ENCODE measurements at regions not wholly inside any gene's neighbourhood (a gene's known extent, or its start where the extent isn't known, plus 50 kb on each side); places are given as distances from the start of the nearest gene placed in this dataset.

DNA sequence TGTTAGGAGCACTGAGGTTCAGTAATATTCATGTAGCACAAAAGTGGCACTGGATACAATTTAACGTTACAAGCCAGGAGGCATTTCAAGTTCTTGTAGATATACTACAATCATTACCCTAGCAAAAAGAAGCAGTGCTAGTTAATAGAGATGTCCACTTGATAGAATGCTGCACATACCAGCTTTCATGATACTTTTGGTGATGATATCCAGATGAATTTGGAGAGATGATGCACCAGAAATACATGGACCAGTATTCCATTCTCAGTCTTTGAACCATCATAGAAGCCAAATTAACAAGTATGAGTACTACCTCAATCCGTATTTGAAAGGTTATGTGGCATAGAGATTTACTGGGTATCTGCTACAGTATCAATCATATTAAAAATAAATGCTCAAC lies 421.0 kb upstream of the MAGEB18 start:
- Histone ChIP-seq H3K27ac (no peak overlapping the region), H3K27me3 (no peaks in the 10 kb centered on the region), H2AFZ (replicated peaks) (no peak overlapping the region), H3K4me2 (no peak overlapping the region), H3K4me1 (no peaks in the 10 kb centered on the region), H3K79me2 (ENCODE audit: low read depth) (no peaks in the 10 kb centered on the region), H3K9me3 (ENCODE audit: low read depth) (no peaks in the 10 kb centered on the region), H3K9ac (no peak overlapping the region), H3K36me3 (no peaks in the 10 kb centered on the region), H3K4me3 (no peak overlapping the region), H4K20me1 (ENCODE audit: low read depth) (no peaks in the 10 kb centered on the region), H3F3A (ENCODE audit: low read depth) (no peaks in the 10 kb centered on the region)
- Mint-ChIP-seq H3K9me3 (no peaks in the 10 kb centered on the region), H3K27ac (no peak overlapping the region), H3K4me1 (no peaks in the 10 kb centered on the region), H3K36me3 (no peaks in the 10 kb centered on the region), H3K27me3 (ENCODE audit: insufficient read depth, low read depth) (peaks cover 4% of the 10 kb centered on the region), H3K4me3 (no peak overlapping the region)
- TF ChIP-seq, protein P1, sequence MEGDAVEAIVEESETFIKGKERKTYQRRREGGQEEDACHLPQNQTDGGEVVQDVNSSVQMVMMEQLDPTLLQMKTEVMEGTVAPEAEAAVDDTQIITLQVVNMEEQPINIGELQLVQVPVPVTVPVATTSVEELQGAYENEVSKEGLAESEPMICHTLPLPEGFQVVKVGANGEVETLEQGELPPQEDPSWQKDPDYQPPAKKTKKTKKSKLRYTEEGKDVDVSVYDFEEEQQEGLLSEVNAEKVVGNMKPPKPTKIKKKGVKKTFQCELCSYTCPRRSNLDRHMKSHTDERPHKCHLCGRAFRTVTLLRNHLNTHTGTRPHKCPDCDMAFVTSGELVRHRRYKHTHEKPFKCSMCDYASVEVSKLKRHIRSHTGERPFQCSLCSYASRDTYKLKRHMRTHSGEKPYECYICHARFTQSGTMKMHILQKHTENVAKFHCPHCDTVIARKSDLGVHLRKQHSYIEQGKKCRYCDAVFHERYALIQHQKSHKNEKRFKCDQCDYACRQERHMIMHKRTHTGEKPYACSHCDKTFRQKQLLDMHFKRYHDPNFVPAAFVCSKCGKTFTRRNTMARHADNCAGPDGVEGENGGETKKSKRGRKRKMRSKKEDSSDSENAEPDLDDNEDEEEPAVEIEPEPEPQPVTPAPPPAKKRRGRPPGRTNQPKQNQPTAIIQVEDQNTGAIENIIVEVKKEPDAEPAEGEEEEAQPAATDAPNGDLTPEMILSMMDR (IDR thresholded peaks at IDR 0.05): no peak
- TF ChIP-seq EZH2phosphoT487 (IDR thresholded peaks at IDR 0.05) (no peak), EZH2 (IDR thresholded peaks at IDR 0.05) (no peak)
- no peak for DNase-seq (ENCODE audit: low spot score)

DNA sequence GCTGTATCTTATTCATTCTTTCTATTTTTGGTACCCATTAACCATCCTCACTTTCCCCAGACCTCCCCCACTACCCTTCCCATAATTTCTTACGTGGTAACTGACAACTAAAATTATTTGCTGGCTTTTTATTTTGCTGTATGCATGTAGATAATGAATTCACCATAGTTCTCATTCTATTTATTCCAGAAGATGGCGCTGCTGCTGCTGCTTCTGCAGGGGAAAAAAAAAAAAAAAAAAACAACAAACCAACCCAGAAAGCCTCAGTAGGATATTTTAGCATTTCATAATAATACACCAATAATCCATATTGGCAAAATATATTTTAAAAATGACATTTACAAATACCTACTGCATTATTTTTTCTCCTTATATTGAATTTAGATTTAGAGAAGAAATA lies 416.6 kb upstream of the MAGEB18 start:
- Mint-ChIP-seq H3K4me1 (no peaks in the 10 kb centered on the region), H3K4me3 (no peak overlapping the region), H3K36me3 (no peaks in the 10 kb centered on the region), H3K9me3 (no peaks in the 10 kb centered on the region), H3K27ac (no peak overlapping the region), H3K27me3 (ENCODE audit: insufficient read depth, low read depth) (peaks cover 2% of the 10 kb centered on the region)
- no peak overlapping the region for H3K9ac ChIP-seq
- no peaks in the 10 kb centered on the region for H3K9me3 ChIP-seq (ENCODE audit: low read depth)
- H3K4me2 ChIP-seq: no peak overlapping the region
- no peaks in the 10 kb centered on the region for H3K27me3 ChIP-seq
- no peak overlapping the region for H3K4me3 ChIP-seq
- no peaks in the 10 kb centered on the region for H3K36me3 ChIP-seq
- peak; percentile 39 for DNase-seq (ENCODE audit: low spot score)
- H3K4me1 ChIP-seq: no peaks in the 10 kb centered on the region
- no peak overlapping the region for H2AFZ ChIP-seq (replicated peaks)
- TF ChIP-seq EZH2 (IDR thresholded peaks at IDR 0.05) (no peak), EZH2phosphoT487 (IDR thresholded peaks at IDR 0.05) (no peak)
- TF ChIP-seq, protein P1 (IDR thresholded peaks at IDR 0.05): peak; percentile 61
- H4K20me1 ChIP-seq (ENCODE audit: low read depth): no peaks in the 10 kb centered on the region
- no peaks in the 10 kb centered on the region for H3F3A ChIP-seq (ENCODE audit: low read depth)
- H3K79me2 ChIP-seq (ENCODE audit: low read depth): no peaks in the 10 kb centered on the region
- H3K27ac ChIP-seq: no peak overlapping the region

DNA sequence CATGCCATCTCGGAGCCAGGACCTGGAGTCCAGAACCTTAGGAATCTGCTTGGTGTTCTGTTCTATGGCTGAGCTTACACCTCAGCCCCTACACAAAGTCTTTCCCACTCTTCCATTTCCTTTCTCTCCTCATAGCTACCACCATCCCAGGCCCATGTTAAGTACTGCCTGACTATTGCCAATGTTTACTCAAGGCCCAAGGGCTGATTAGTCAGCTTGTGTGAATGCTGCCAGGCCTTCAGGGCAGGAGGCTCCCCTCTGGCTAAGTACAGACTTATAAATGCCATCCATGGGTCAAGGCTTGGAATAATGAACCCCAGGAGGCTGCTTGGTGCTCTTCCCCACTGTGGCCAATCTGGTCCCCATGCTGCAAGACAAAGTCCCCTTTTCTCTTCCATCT lies 411.6 kb upstream of the MAGEB18 start:
- no peak overlapping the region for H3K4me3 Mint-ChIP-seq
- no peaks in the 10 kb centered on the region for H3K79me2 ChIP-seq (ENCODE audit: low read depth)
- no peaks in the 10 kb centered on the region for H3K36me3 Mint-ChIP-seq

More for the DNA sequence above, 411.6 kb upstream of the MAGEB18 start:
- Histone ChIP-seq H3K27me3 (no peaks in the 10 kb centered on the region), H3K4me1 (no peaks in the 10 kb centered on the region), H3K9ac (no peak overlapping the region), H3K4me3 (no peak overlapping the region), H3K27ac (no peak overlapping the region), H4K20me1 (ENCODE audit: low read depth) (no peaks in the 10 kb centered on the region), H2AFZ (replicated peaks) (no peak overlapping the region), H3F3A (ENCODE audit: low read depth) (no peaks in the 10 kb centered on the region), H3K36me3 (no peaks in the 10 kb centered on the region), H3K9me3 (ENCODE audit: low read depth) (no peaks in the 10 kb centered on the region), H3K4me2 (no peak overlapping the region)
- TF ChIP-seq, protein P1 (IDR thresholded peaks at IDR 0.05): no peak
- TF ChIP-seq EZH2phosphoT487 (IDR thresholded peaks at IDR 0.05): no peak
- no peak for TF ChIP-seq EZH2 (IDR thresholded peaks at IDR 0.05)
- no peak for DNase-seq (ENCODE audit: low spot score)
- no peak overlapping the region for H3K27ac Mint-ChIP-seq
- H3K27me3 Mint-ChIP-seq (ENCODE audit: insufficient read depth, low read depth): peaks cover 4% of the 10 kb centered on the region
- H3K9me3 Mint-ChIP-seq: no peaks in the 10 kb centered on the region
- no peaks in the 10 kb centered on the region for H3K4me1 Mint-ChIP-seq
